ENCODE measurements at regions not wholly inside any gene's neighbourhood (a gene's known extent, or its start where the extent isn't known, plus 50 kb on each side); places are given as distances from the start of the nearest gene placed in this dataset.
A peak's percentile ranks its signal among the peaks of the same experiment; 100 is the strongest.

- Histone ChIP-seq H3K27ac (no peak overlapping the region), H3K27me3 (no peaks in the 10 kb centered on the region), H3K4me3 (no peak overlapping the region), H3K9me3 (no peaks in the 10 kb centered on the region), H3K36me3 (no peaks in the 10 kb centered on the region), H3K4me1 (no peaks in the 10 kb centered on the region)
- intact Hi-C loops (cut with DNase I): no loop called here
- no peak for TF ChIP-seq CTCF (IDR thresholded peaks at IDR 0.05)
- ATAC-seq (no peak), DNase-seq (no peak)
Measured at GRCh38 chr16:79821911-79822310, 221.4 kb upstream of the MAF start.

DNA sequence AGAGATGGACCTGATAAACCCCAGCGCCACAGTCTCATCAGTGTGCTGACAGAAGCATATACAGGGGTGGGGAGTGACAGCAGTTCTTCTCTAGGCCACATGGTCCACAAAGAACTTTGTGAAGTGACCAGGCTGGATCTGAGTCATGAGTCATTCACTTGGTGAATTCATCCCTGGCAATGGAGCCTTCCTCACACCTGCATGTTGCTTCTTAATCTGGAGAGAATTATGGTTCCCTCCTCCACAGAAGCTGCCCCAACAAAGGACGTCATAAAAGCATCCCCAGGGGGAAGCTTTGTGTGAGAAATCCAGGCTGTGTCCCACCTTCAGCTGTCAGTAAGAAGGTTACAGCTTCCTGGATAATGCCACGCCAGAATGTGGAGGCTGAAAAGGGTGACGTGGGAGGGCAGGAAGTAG lies 215.6 kb upstream of the MAF start:
- Histone ChIP-seq H3K36me3 (no peaks in the 10 kb centered on the region), H3K4me3 (no peak overlapping the region), H3K4me1 (no peaks in the 10 kb centered on the region), H3K27ac (no peak overlapping the region), H3K9me3 (no peaks in the 10 kb centered on the region), H3K27me3 (no peaks in the 10 kb centered on the region)
- TF ChIP-seq CTCF (IDR thresholded peaks at IDR 0.05): no peak
- ATAC-seq (no peak), DNase-seq (no peak)
- intact Hi-C loops (cut with DNase I): no loop called here

DNA sequence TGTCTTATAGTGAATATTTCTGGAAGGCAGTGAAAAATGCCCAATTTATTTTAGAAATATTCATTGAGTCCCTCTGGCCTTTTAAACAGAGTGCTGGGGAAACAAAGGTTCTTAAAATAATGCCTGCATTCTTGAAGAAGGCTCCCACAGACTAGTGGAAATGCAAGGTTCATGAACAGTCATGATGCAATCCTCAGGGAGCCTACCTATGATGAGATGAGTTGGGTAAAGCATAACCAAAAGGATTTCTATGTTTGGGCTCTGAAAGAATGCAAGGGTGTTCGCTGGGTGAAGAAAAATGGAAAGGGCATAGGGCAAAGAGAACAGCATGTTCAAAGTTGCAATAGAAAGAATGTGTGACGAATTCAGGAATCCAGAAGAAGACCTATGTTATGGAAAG lies 214.5 kb upstream of the MAF start:
- H3K4me1 ChIP-seq: no peaks in the 10 kb centered on the region
- no peak for TF ChIP-seq CTCF (IDR thresholded peaks at IDR 0.05)
- H3K9me3 ChIP-seq: no peaks in the 10 kb centered on the region
- DNase-seq (no peak), ATAC-seq (no peak)
- H3K4me3 ChIP-seq: no peak overlapping the region
- H3K27ac ChIP-seq: no peak overlapping the region
- intact Hi-C loops (cut with DNase I): no loop called here
- H3K27me3 ChIP-seq: no peaks in the 10 kb centered on the region
- no peaks in the 10 kb centered on the region for H3K36me3 ChIP-seq

DNA sequence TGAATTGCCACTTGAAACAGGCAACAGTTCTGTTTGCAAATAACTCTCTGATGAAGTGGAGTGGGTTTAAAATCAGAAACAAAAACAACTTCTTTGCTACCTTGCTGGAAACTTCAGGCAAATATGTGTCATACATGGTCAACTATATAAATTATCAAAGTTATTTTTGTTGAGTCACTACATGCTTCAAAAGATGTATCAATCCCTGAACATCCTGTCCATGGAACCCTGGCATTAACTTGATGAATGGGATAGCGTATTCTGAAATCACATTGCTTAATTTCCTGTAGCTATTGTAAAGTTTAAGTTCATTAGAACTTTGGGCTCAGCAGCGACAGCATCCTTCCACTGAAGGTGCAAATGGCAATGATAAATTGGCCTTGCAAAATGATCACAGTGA lies 213.6 kb upstream of the MAF start:
- intact Hi-C loops (cut with DNase I): no loop called here

DNA sequence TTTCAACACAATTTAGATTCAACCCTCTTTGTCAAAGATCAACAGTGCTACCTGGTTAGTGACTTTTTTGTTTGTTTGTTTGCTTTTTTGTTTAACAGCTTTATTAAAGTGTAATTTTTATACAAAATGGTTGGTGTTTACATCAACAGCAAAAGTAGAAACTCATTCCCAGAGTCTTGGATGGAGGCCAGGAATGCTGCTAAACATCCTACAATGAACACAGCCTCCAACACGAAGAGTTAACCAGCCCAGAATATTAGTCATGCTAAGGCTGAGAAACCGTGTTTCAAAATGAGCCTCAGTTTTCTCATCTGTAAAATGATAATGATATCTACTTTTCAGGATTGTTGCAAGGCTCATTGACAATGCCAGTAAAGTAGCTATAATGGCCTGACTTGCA lies 211.0 kb upstream of the MAF start:
- H3K36me3 ChIP-seq: no peaks in the 10 kb centered on the region
- H3K4me1 ChIP-seq: no peaks in the 10 kb centered on the region
- TF ChIP-seq CTCF (IDR thresholded peaks at IDR 0.05): no peak
- no peak for ATAC-seq
- no peak overlapping the region for H3K4me3 ChIP-seq
- DNase-seq: peak in 2 of 4 donors; percentile 37 to 52
- H3K27ac ChIP-seq: no peak overlapping the region
- H3K9me3 ChIP-seq: no peaks in the 10 kb centered on the region
- intact Hi-C loops (cut with DNase I): no loop called here
- H3K27me3 ChIP-seq: no peaks in the 10 kb centered on the region

More for the DNA sequence above, 213.6 kb upstream of the MAF start:
- no peaks in the 10 kb centered on the region for H3K36me3 ChIP-seq
- H3K9me3 ChIP-seq: no peaks in the 10 kb centered on the region
- DNase-seq (no peak), ATAC-seq (no peak)
- no peak for TF ChIP-seq CTCF (IDR thresholded peaks at IDR 0.05)
- H3K4me3 ChIP-seq: no peak overlapping the region
- no peak overlapping the region for H3K27ac ChIP-seq
- no peaks in the 10 kb centered on the region for H3K27me3 ChIP-seq
- no peaks in the 10 kb centered on the region for H3K4me1 ChIP-seq

Measured in left lung (tissue), 4 donors.